A673 (cell line): ENCODE measurements at regions not wholly inside any gene's neighbourhood (a gene's known extent, or its start where the extent isn't known, plus 50 kb on each side); places are given as distances from the start of the nearest gene placed in this dataset.

Experiments
- BruUV-seq: library from RNA; stranded (reverse); fragments of 400-500 nt; replicated peaks from 2 replicates; lab custom pipeline; 2021; lab: Mats Ljungman, UMichigan
- CTCF ChIA-PET: fragments of 300-600 bp; sonication (Branson Sonifier 250); formaldehyde crosslinking; loops from one replicate; lab custom pipeline; 2022; ENCODE audit warnings: antibody characterized with exemption; lab: Charles Lee
- POLR2A ChIA-PET: fragments of 300-600 bp; sonication (Branson Sonifier 250); formaldehyde crosslinking; loops from one replicate; lab custom pipeline; 2022; ENCODE audit warnings: antibody characterized with exemption; ENCODE audit not compliant: low non-redundant PET; lab: Charles Lee
- DNase-seq: peaks from one replicate; pipeline ENCODE4 v3.0.0-alpha.2; 2015; ENCODE audit warnings: low spot score
- H3K27ac ChIP-seq: fragments of 200-600 bp; sonication (generic); 2 replicates; pipeline ENCODE4 v1.5.1; 2016; ENCODE audit warnings: mixed run types, low read depth, mild to moderate bottlenecking, mixed read lengths, antibody characterized with exemption, low read length; ENCODE audit not compliant: poor library complexity, severe bottlenecking
- H3K27me3 ChIP-seq: fragments of 200-600 bp; sonication (generic); replicated peaks from 2 replicates; pipeline ENCODE4 v1.6.1; 2017; ENCODE audit warnings: mixed run types, low read depth, mild to moderate bottlenecking, mixed read lengths, antibody characterized with exemption, low read length; ENCODE audit not compliant: insufficient read depth, poor library complexity
- H3K36me3 ChIP-seq: fragments of 200-600 bp; sonication (generic); 2 replicates; pipeline ENCODE4 v1.6.1; 2016; ENCODE audit warnings: mixed run types, mild to moderate bottlenecking, mixed read lengths, antibody characterized with exemption, low read length; ENCODE audit not compliant: insufficient read depth, poor library complexity, severe bottlenecking
- H3K4me1 ChIP-seq: fragments of 200-600 bp; sonication (generic); 2 replicates; pipeline ENCODE4 v1.6.1; 2017; ENCODE audit warnings: mixed run types, mild to moderate bottlenecking, mixed read lengths, antibody characterized with exemption, low read length; ENCODE audit not compliant: insufficient read depth, poor library complexity, severe bottlenecking
- H3K4me3 ChIP-seq: fragments of 200-600 bp; sonication (generic); 2 replicates; pipeline ENCODE4 v1.5.1; 2016; ENCODE audit warnings: low read depth, mixed run types, mild to moderate bottlenecking, mixed read lengths, low read length; ENCODE audit not compliant: poor library complexity, severe bottlenecking
- H3K9me3 ChIP-seq: fragments of 200-600 bp; sonication (generic); 2 replicates; pipeline ENCODE4 v1.6.1; 2016; ENCODE audit warnings: mixed run types, low read depth, mild to moderate bottlenecking, mixed read lengths, antibody characterized with exemption, low read length; ENCODE audit not compliant: poor library complexity, severe bottlenecking
- EZH2 ChIP-seq: fragments of 200-600 bp; sonication (generic); IDR thresholded peaks from 2 replicates; pipeline ENCODE4 v1.6.1; 2017; ENCODE audit warnings: borderline replicate concordance, low read depth, mild to moderate bottlenecking, mixed read lengths, antibody characterized with exemption, low read length; ENCODE audit not compliant: poor library complexity, severe bottlenecking
- intact Hi-C: fragments of 100-400 bp; cut with micrococcal nuclease; formaldehyde crosslinking; loops from one replicate; pipeline ENCODE4 v1.10.0; 2022; ENCODE audit not compliant: unreplicated experiment
- TF ChIP-seq, protein P1 (sequence below): fragments of 300-800, 200-600 bp; sonication (generic); conservative IDR thresholded peaks from 2 replicates; pipeline ENCODE4 v1.5.1; 2017; ENCODE audit warnings: low read depth, mild to moderate bottlenecking, antibody characterized with exemption, low read length, moderate library complexity, mixed read lengths

GRCh38 chr6:130574146-130574545 is 208.3 kb downstream of the TMEM200A start:
- intact Hi-C loops = no loop called here
- ChIA-PET POLR2A (no interaction called here), CTCF (no interaction called here)
- Histone ChIP-seq H3K4me3 (no peak overlapping the region), H3K27me3 (no peaks in the 10 kb centered on the region), H3K27ac (no peak overlapping the region), H3K4me1 (peaks cover 29% of the 10 kb centered on the region), H3K36me3 (no peaks in the 10 kb centered on the region), H3K9me3 (no peaks in the 10 kb centered on the region)
- BruUV-seq = no TSS peak
- no peak for TF ChIP-seq EZH2
- TF ChIP-seq, protein P1, sequence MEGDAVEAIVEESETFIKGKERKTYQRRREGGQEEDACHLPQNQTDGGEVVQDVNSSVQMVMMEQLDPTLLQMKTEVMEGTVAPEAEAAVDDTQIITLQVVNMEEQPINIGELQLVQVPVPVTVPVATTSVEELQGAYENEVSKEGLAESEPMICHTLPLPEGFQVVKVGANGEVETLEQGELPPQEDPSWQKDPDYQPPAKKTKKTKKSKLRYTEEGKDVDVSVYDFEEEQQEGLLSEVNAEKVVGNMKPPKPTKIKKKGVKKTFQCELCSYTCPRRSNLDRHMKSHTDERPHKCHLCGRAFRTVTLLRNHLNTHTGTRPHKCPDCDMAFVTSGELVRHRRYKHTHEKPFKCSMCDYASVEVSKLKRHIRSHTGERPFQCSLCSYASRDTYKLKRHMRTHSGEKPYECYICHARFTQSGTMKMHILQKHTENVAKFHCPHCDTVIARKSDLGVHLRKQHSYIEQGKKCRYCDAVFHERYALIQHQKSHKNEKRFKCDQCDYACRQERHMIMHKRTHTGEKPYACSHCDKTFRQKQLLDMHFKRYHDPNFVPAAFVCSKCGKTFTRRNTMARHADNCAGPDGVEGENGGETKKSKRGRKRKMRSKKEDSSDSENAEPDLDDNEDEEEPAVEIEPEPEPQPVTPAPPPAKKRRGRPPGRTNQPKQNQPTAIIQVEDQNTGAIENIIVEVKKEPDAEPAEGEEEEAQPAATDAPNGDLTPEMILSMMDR = no peak
- DNase-seq = no peak

DNA sequence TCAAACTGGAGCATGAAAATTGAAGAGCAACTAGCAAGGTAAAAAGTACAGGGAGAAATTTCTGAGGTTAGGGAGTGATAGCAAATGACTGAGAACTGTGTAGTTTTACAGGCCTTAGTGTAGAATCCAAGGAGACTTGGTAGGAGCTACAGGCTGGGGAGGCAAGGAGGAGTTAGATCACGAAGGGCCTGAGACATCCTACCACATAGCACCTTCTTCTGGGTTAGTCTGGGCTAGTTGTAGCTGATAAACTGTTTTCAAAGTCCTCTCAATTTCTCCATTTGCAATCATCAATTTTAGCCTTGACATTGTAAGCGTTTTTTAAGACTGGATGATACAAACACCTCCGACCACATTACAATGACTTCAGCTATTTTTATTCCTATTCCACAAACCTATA is 209.7 kb downstream of the TMEM200A start:
- no peaks in the 10 kb centered on the region for H3K36me3 ChIP-seq
- DNase-seq = no peak
- H3K9me3 ChIP-seq = no peaks in the 10 kb centered on the region
- H3K27ac ChIP-seq = no peak overlapping the region
- no peak for TF ChIP-seq EZH2
- TF ChIP-seq, protein P1 = no peak
- H3K27me3 ChIP-seq = no peaks in the 10 kb centered on the region
- no TSS peak for BruUV-seq
- ChIA-PET POLR2A (interaction anchor here (0.6 kb wide), 1 partner anchor 25 kb away, joined by 10 read pairs; no protein-coding TSS in a partner anchor), CTCF (no interaction called here)
- no peak overlapping the region for H3K4me3 ChIP-seq
- intact Hi-C loops = no loop called here
- peaks cover 29% of the 10 kb centered on the region for H3K4me1 ChIP-seq

DNA sequence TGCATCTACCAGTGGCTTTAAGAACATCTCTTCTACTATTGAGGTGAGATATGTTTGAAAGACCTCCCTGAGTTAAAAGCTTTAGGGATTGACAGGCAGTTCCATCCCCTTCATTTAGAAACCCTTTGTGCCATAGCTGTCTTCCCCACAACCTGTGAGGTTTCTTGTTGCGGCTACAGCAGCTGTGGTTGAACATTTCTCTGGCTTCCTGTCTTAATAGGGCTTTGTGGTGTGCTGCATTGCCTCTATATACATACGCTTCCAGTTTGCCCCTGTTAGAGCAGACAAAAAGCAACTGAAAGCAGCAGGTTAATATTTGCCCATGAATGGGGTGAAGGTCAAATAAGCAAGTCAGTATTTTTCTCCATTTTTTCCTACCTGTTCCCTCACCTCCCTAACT is 210.2 kb downstream of the TMEM200A start:
- ChIA-PET CTCF (no interaction called here), POLR2A (interaction anchor here (0.6 kb wide), 2 partner anchors 24 to 303 kb away, joined by 3 to 10 read pairs; no protein-coding TSS in a partner anchor)
- H3K9me3 ChIP-seq = no peaks in the 10 kb centered on the region
- intact Hi-C loops = no loop called here
- H3K36me3 ChIP-seq = no peaks in the 10 kb centered on the region
- H3K27ac ChIP-seq = no peak overlapping the region
- BruUV-seq = no TSS peak
- TF ChIP-seq, protein P1 = no peak
- TF ChIP-seq EZH2 = no peak
- H3K27me3 ChIP-seq = no peaks in the 10 kb centered on the region
- peaks cover 30% of the 10 kb centered on the region for H3K4me1 ChIP-seq
- H3K4me3 ChIP-seq = no peak overlapping the region
- no peak for DNase-seq
